GM12892 (cell line): ENCODE measurements at regions not wholly inside any gene's neighbourhood (a gene's known extent, or its start where the extent isn't known, plus 50 kb on each side); places are given as distances from the start of the nearest gene placed in this dataset.

Experiments
- POLR2A ChIP-seq: IDR thresholded peaks from 2 replicates; pipeline ENCODE4 v1.6.1; 2011; ENCODE audit warnings: low read depth, low read length, control low read depth
- POLR2AphosphoS5 ChIP-seq: IDR thresholded peaks from 2 replicates; pipeline ENCODE4 v1.6.1; 2011; ENCODE audit warnings: low read depth, low read length, control low read depth

GRCh38 chr12:41944216-41944615, 200.5 kb downstream of the GXYLT1 start:
- TF ChIP-seq POLR2AphosphoS5 (no peak), POLR2A (no peak)
